Prostate gland (tissue), 2 donors: ENCODE measurements at regions not wholly inside any gene's neighbourhood (a gene's known extent, or its start where the extent isn't known, plus 50 kb on each side); places are given as distances from the start of the nearest gene placed in this dataset.

ENCODE experiments used
- DNase-seq: peaks from one replicate; pipeline ENCODE4 v3.0.0-alpha.2; 2019; ENCODE audit warnings: low spot score
- H3K27ac ChIP-seq, 2 donors: fragments of 200-600 bp; sonication (generic); 2 replicates each; pipeline ENCODE4 v1.5.1; 2017 to 2019
- H3K27me3 ChIP-seq: fragments of 200-600 bp; sonication (generic); replicated peaks from 2 replicates; pipeline ENCODE4 v1.5.1; 2019; ENCODE audit not compliant: insufficient read depth
- H3K36me3 ChIP-seq, 2 donors: fragments of 200-600 bp; sonication (generic); 1 replicate in 1 of 2; 2 replicates in 1 of 2; pipeline versions ENCODE4 v1.5.1 to v1.8.1; 2017 to 2019
- H3K4me1 ChIP-seq: fragments of 200-600 bp; sonication (generic); replicated peaks from 2 replicates; pipeline ENCODE4 v1.5.1; 2019
- H3K4me3 ChIP-seq, 2 donors: fragments of 200-600 bp; sonication (generic); 2 replicates each; pipeline ENCODE4 v1.5.1; 2017 to 2019
- H3K9me3 ChIP-seq: fragments of 200-600 bp; sonication (generic); 2 replicates; pipeline ENCODE4 v1.5.1; 2017
- CTCF ChIP-seq, 4 experiments: fragments of 200-600 bp in 2 of 4; fragments of 450-650 bp in 2 of 4; sonication (generic) in 2 of 4; IDR thresholded peaks; 1 replicate in 3 of 4; 2 replicates in 1 of 4; pipeline ENCODE4 v1.5.1; 2016 to 2019; ENCODE audit warnings: antibody characterized with exemption in 4 of 4, mild to moderate bottlenecking in 2 of 4, moderate library complexity in 2 of 4
- POLR2A ChIP-seq: fragments of 450-650 bp; IDR thresholded peaks from one replicate; pipeline ENCODE4 v1.6.1; 2016; ENCODE audit warnings: antibody characterized with exemption, mild to moderate bottlenecking
- POLR2AphosphoS5 ChIP-seq: sonication (generic); formaldehyde crosslinking; IDR thresholded peaks from one replicate; pipeline ENCODE4 v1.6.1; 2017; ENCODE audit warnings: antibody characterized with exemption
- WGBS: methylation state at CpG from one replicate; pipeline ENCODE4 v1.1.5; 2018; 5-methylcytosine and 5-hydroxymethylcytosine counted together
- intact Hi-C: fragments of 100-400 bp; cut with DNase I; formaldehyde crosslinking; loops from one replicate; pipeline ENCODE4 v1.14.2; 2022

- Histone ChIP-seq H3K27ac (no peak overlapping the region), H3K9me3 (no peaks in the 10 kb centered on the region), H3K4me3 (no peak overlapping the region), H3K36me3 (no peaks in the 10 kb centered on the region), H3K27me3 (no peaks in the 10 kb centered on the region), H3K4me1 (no peaks in the 10 kb centered on the region)
- intact Hi-C loops = no loop called here
- 37% methylated on average over 9 of the region's 9 CpGs for WGBS
- no peak for TF ChIP-seq POLR2AphosphoS5
- no peak for TF ChIP-seq CTCF (IDR thresholded peaks at IDR 0.05)
- no peak for TF ChIP-seq POLR2A
- DNase-seq = no peak
These were observed 1401.9 kb downstream of the FAM181B start for GRCh38 chr11:81331611-81332235.

GRCh38 chr11:81331088-81331487 lies 1402.6 kb downstream of the FAM181B start:
- TF ChIP-seq POLR2A (no peak), CTCF (IDR thresholded peaks at IDR 0.05) (no peak), POLR2AphosphoS5 (no peak)
- Histone ChIP-seq H3K4me3 (no peak overlapping the region), H3K4me1 (no peaks in the 10 kb centered on the region), H3K36me3 (no peaks in the 10 kb centered on the region), H3K27me3 (no peaks in the 10 kb centered on the region), H3K9me3 (no peaks in the 10 kb centered on the region), H3K27ac (no peak overlapping the region)
- DNase-seq = no peak
- intact Hi-C loops = no loop called here
- WGBS = 72% methylated on average over 4 of the region's 4 CpGs

GRCh38 chr11:81303038-81303664 lies 1430.5 kb downstream of the FAM181B start:
- DNase-seq = no peak
- intact Hi-C loops = no loop called here
- H3K27ac ChIP-seq = no peak overlapping the region
- H3K4me3 ChIP-seq = no peak overlapping the region
- TF ChIP-seq CTCF (IDR thresholded peaks at IDR 0.05) (no peak), POLR2A (no peak), POLR2AphosphoS5 (no peak)
- H3K9me3 ChIP-seq = no peaks in the 10 kb centered on the region
- 80% methylated on average over 5 of the region's 5 CpGs for WGBS
- no peaks in the 10 kb centered on the region for H3K36me3 ChIP-seq
- H3K27me3 ChIP-seq = no peaks in the 10 kb centered on the region
- H3K4me1 ChIP-seq = no peaks in the 10 kb centered on the region

- 73% methylated on average over 6 of the region's 6 CpGs for WGBS
- Histone ChIP-seq H3K4me1 (no peaks in the 10 kb centered on the region), H3K36me3 (no peaks in the 10 kb centered on the region), H3K27ac (no peak overlapping the region), H3K27me3 (no peaks in the 10 kb centered on the region), H3K4me3 (no peak overlapping the region), H3K9me3 (no peaks in the 10 kb centered on the region)
- DNase-seq = no peak
- intact Hi-C loops = no loop called here
- TF ChIP-seq POLR2AphosphoS5 (no peak), CTCF (IDR thresholded peaks at IDR 0.05) (no peak), POLR2A (no peak)
These were observed 1432.4 kb downstream of the FAM181B start for GRCh38 chr11:81301166-81301830.
